Fibroblast of the aortic adventitia (primary cell): ENCODE measurements at regions not wholly inside any gene's neighbourhood (a gene's known extent, or its start where the extent isn't known, plus 50 kb on each side); places are given as distances from the start of the nearest gene placed in this dataset.
"Not testable (repeated sequence)": the region's sequence is repeated elsewhere in the genome, so short reads cannot be mapped to it uniquely, and the experiment has no call there.

Source experiments
- DNase-seq: peaks from one replicate; pipeline ENCODE4 v3.0.0-alpha.2; 2010; ENCODE audit warnings: low read depth
- H3K4me3 ChIP-seq: 2 replicates; pipeline ENCODE4 v1.5.1; 2011; ENCODE audit warnings: low read depth, mild to moderate bottlenecking, control low read depth, low read length, moderate library complexity
- CTCF ChIP-seq: IDR thresholded peaks from 2 replicates; pipeline ENCODE4 v1.5.1; 2011; ENCODE audit warnings: mild to moderate bottlenecking, low read length, control low read depth, inconsistent platforms; ENCODE audit not compliant: insufficient read depth

GRCh38 chr5:10880934-10881333 is 119.9 kb upstream of the DAP start:
- no peak for TF ChIP-seq CTCF
- DNase-seq = no peak
- H3K4me3 ChIP-seq = no peak overlapping the region

- not testable (repeated sequence) for H3K4me3 ChIP-seq, DNase-seq
Observed at GRCh38 chr5:10876996-10877395, 116.0 kb upstream of the DAP start.

- no peak for TF ChIP-seq CTCF
- H3K4me3 ChIP-seq = no peak overlapping the region
- DNase-seq = no peak
Observed at GRCh38 chr5:10876006-10876744, 115.1 kb upstream of the DAP start.

GRCh38 chr5:10875201-10875768 is 114.3 kb upstream of the DAP start:
- no peak overlapping the region for H3K4me3 ChIP-seq
- TF ChIP-seq CTCF = no peak
- no peak for DNase-seq

- no peak for DNase-seq
- no peak overlapping the region for H3K4me3 ChIP-seq
- TF ChIP-seq CTCF = no peak
Observed at GRCh38 chr5:10874541-10874940, 113.5 kb upstream of the DAP start.

- DNase-seq = no peak
- TF ChIP-seq CTCF = no peak
- no peak overlapping the region for H3K4me3 ChIP-seq
Observed at GRCh38 chr5:10870791-10871190, 109.8 kb upstream of the DAP start.

- TF ChIP-seq CTCF = no peak
- DNase-seq = no peak
- H3K4me3 ChIP-seq = no peak overlapping the region
Observed at GRCh38 chr5:10868956-10869355, 107.9 kb upstream of the DAP start.
